ENCODE measurements at regions not wholly inside any gene's neighbourhood (a gene's known extent, or its start where the extent isn't known, plus 50 kb on each side); places are given as distances from the start of the nearest gene placed in this dataset.
A peak's percentile ranks its signal among the peaks of the same experiment; 100 is the strongest.
"Not testable (repeated sequence)": the region's sequence is repeated elsewhere in the genome, so short reads cannot be mapped to it uniquely, and the experiment has no call there.

DNA sequence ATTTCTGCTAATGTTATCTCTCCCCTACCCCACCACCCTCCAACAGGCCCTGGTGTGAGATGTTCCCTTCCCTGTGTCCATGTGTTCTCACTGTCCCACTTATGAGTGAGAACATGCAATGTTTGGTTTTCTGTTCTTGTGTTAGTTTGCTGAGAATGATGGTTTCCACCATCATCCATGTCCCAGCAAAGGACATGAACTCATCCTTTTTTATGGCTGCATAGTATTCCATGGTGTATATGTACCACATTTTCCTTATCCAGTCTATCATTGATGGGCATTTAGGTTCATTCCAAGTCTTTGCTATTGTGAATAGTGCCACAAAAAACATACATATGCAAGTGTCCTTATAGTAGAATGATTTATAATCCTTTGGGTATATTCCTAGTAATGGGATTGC, 104.5 kb downstream of the ZNF33B start:
- not testable (repeated sequence) for DNase-seq

DNA sequence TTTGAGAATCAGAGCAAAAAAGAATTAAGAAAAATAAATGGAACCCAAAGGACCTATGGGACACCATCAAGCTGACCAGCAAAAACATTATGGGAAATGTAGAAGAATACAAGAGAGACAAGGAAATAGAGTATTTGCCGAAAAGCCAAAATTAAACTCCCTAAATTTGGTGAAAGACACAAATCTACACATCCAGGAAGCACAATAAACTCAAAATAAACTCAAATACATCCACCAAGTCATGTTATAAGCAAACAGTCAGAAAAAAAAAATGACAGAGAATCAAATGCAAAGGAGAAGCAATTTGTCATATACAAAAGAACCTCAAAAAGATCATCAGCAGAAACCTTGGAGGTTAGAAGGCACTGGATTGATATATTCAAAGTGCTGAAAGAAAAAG, 105.4 kb downstream of the ZNF33B start:
- no peak for DNase-seq

DNA sequence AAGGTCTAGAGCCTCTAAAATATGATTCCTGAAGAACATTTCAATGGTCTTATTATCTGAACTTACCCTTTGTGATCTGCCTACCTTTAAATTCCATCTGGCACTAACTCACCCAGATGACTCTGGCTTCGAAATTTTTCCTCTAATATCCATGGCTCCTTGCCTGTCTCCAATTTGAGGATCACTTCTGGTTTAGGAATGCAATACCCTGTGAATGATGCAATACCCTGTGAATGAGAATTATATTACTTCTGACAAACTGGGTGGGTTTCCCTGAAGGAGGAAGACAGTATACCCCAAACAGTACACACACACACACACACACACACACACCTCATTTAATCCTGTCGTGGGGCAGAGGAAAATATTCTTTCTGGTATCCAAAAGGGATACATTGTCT, 115.3 kb downstream of the ZNF33B start:
- DNase-seq = no peak

DNA sequence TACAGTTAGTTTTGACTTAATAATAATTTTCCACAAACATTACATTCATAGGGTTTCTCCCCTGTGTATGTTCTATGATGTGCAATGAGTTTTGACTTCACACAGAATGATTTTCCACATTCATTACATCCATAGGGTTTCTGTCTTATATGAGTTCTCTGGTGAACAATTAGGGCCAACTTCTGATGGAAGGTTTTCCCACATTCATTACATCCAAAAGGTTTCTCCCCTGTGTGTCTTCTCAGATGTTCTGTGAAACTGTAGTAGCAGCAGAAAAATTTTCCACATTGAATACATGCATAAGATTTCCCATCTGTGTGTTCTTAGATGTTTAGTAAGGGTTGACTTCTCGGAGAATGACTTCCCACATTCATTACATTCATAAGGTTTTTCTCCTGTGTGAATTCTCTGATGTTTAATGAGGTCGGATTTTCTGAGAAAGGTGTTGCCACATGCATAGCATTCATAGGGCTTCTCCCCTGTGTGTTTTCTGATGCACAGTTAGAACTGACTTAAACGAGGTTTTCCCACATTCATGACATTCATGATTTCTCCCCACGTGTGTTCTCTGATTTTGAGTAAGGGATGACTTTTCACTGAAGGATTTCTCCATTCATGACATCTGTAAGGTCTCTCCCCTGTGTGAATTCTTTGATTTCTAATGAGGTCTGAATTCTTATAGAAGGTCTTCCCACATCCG, 118.5 kb downstream of the ZNF33B start:
- DNase-seq = no peak

DNA sequence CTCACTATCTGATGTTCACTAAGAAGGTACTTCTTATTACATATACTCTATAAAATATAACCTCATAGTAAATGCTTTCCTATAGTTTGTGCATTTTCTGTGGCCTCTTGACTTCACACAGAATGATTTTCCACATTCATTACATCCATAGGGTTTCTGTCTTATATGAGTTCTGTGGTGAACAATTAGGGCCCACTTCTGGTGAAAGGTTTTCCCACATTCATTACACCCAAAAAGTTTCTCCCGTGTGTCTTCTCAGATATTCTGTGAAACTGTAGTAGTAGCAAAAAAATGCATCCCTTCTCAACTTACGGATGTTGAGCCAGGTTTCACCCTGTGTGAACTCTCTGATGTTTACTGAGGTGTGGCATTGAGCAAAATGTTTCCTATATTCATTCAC, 119.3 kb downstream of the ZNF33B start:
- no peak for DNase-seq

DNA sequence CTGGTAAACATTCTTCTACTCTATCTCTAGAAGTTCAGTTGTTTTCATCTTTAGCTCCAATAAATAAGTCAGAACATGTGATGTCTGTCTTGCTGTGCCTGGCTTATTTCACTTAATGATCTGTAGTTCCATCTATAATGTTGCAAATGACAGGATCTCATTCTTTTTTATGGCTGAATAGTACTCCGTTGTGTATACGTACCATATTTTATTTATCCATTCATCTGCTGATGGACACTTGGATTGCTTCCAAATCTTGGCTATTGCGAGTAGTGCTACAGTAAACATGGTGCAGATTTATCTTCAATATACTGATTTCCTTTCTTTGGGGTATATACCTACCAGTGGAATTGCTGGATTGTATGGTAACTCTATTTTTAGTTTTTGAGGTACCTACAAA, 124.4 kb downstream of the ZNF33B start:
- DNase-seq = no peak

DNA sequence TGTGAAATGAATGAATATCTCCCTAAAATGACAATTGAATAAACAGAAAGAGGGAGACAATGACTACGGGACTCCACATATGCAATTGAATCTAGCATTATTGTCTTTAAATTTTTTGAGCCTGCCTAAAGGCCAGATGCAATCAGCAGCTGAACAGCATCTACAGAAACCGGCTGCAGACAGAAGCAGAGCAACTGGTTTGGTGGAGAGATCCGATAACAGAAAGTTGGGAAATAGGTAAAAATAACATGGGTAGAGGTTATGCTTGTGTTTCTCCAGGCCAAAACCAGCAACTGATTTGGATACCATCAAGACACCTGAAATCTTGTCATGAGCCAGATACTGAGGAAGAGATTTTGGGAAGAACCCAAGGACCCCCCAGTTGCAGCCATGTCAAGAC, 146.6 kb downstream of the ZNF33B start:
- no peak for DNase-seq

DNA sequence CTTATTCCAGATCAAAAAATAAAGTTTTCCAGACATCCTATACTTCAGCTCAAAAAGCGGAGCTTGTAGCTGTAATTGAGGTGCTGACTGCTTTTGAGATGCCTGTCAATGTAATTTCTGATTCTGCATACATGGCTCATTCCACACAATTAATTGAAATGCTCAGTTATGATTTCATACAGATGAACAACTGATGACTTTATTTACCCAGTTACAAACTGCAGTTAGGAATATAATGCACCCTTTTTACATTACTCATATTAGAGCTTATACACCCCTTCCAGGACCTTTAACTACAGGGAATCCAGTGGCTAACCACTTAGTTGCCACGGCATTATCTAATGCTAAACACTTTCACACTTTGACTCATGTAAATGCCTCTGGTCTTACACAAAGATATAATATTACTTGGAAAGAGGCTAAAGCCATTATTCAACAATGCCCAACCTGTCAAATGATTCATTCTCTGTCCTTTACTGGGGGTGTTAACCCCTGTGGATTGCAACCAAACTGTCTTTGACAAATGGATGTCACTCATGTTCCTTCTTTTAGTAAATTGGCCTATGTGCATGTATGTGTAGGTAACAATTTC, 147.3 kb downstream of the ZNF33B start:
- no peak for DNase-seq

DNA sequence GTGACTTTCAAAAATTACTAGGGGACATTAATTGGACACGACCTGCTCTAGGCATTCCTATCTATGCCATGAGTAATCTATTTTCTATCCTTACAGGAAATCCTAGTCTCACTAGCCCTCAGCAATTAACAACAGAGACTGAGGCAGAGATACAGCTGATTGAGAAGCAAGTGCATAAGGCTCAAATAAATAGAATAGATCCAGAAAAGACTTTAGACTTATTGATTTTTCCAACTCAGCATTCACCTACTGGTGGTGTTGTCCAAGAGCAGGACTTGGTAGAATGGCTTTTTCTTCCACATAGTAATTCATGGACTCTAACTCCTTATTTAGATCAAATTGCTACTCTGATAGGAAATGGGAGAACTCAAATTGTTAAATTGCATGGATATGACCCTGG, 148.0 kb downstream of the ZNF33B start:
- no peak for DNase-seq

DNA sequence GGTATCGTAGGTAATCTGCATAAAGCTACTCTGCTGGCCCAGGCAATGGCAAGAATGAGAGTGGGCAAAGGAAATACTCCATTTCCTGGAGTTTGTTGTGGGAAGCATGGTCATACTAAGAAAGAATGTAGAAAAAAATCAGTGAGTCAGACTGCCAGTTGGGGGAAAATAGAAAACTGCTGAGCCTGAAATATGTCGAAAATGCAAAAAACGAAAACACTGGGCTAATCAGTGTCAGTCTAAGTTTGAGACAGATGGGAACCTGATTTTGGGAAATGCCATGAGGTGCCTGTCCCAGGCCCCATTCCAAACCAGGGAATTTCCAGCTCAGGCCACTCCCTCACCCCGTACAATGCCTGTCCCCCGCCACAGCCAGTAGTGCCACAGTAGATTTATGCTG, 150.0 kb downstream of the ZNF33B start:
- no peak for DNase-seq

DNA sequence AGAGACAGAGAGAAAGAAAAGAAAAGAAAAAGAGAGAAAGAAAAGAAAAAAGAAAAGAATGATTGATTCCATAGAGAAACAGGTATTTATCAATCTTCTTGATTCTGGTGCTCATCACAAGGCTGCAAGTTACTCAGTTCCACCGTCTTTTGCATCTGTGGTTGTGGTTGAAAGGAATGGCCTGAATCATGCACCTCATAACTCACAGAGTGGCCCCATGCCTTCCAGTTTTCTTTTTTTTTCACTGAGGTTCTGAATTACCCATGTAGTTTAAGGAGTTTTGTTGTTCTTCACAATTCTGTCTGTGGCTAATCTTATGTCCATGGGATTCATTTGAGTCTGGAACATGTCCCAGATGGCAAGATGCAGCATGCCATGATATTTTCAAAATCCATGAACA, 156.0 kb downstream of the ZNF33B start:
- no peak for DNase-seq

DNA sequence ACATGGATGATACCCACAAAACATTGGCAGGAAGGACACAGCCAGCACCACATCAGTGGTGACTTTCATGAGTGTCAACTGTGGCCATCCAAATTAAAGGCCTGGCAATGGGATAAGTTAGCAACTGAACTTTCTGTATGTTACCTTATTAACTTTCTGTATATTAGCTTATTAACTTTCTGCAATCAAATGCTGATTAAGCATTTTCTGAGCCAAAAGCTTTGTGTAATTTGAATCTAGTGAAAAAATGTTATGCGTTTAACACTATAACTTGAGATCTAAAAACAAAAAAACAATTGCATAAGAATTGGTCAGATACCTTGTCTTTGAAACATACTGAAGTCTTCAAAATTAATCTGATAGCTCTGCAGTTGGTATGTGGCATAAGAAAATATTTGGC, 159.3 kb downstream of the ZNF33B start:
- no peak for DNase-seq

DNA sequence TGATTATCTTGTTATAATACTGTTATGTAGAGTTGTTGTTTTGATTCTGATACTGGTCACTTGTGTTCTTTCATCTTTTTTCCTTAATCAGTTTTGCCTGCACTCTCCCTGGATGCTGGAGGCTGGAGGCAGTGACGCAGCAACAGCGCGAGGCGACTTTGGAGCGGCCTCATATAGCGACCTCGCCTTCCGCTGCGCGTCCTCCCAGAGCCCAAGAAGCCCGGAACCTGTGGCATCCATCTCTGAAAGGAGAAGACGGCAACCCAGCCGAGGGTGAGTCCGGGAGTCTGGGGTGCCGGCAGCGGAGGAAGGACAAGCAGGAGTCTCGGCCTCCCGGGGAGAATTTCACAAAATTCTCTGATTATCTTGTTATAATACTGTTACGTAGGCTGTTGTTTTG, 161.2 kb downstream of the ZNF33B start:
- DNase-seq = no peak

DNA sequence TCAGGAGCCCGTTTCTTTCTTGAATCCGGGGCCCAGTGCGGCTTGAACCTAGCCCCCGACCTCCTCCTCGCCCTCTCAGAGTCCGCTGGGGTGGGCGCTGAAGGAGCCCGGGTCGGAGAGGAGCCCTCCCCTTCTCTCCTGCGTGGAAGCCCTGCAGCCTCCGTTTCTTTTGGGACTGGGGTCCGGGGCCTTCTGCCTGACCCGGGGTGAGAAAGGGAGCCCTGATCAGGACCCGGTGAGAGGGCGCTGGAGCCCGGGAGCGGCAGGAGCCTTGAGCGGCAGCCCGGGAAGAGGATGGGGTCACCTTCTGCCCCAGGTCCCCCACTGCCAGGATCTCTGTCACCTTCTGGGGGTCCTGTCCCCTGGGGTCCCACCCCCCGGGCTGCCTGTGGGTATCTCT, 162.3 kb downstream of the ZNF33B start:
- peak in 2 of 56 donors; percentile 12 to 22 for DNase-seq

DNA sequence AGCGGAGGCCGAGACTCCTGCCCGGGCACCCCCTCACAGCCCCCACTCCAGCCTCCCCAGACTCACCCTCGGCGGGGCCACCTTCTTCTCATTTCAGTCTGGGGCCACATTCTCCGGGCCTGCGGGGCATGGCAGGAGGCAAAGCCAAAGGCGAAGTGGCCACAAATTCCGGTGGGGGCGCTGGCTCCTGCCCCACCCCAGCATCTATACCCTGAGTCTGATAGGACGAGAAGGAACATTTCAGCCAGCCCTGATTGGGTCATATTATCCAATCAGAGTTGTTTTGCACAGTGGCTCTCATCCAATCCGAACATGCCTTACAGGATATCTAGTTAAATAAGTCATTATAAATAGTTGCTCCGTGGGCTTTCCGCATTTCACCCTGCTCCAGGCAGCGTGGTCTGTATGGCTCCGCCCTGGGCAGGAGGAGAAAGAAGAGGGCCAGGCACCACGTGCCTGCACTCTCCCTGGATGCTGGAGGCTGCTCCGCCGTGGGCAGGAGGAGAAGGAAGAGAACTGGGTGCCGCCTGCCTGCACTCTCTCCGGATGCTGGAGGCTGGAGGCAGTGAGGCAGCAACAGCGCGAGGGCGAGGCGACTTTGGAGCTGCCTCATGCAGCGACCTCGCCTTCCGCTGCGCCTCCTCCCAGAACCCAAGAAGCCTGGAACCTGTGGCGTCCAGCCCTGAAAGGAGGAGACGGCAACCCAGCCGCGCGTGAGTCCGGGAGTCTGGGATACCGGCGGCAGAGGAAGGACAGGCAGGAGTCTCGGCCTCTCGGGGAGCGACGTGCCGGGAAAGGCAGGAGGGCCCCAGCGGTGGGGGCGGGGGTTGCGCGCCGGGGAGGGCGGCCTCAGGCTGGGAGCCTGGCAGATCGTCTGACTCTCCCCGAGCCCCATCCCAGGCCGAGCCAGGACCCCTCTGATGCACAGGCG, 162.9 kb downstream of the ZNF33B start:
- DNase-seq = peak in 12 of 56 donors; percentile 3 to 56 (median 28)

DNA sequence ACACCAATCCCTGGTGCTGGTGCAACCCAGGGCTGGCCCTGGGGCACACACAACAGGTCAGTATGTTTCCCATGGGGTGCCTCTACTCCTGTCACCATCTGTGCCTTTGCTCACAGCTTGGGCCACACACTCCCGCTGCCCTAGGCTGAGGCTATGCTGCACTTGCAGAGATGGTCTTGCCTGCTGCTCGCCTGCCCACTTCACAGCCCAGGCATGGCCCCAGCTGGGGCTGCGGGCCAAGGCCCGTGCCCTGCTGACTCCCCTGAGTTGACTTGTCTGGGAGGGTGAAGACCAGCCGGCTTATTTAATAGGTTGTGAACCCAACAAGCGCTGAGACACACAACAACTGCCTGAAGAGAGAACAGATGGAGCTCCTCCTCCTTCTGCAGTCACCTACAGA, 184.1 kb downstream of the ZNF33B start:
- DNase-seq = no peak

DNA sequence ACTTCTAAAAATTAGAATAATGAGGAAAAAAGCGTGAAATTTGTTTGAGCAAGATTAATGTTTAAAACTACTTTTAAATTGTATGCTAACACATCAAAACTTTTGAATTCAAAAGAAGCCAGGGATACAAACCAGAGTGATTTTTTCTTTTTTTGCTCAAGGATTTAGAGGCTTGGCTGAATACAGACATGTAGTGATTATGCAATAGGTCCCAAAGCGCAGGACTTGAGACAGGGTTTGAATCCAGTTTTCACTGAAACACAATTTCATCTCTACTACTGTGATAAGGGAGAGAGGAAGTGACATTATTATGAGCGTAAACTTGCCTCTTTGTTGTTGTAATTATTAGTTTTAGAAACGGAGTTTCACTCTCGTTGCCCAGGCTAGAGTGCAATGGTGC, 207.3 kb downstream of the ZNF33B start:
- DNase-seq = no peak

DNA sequence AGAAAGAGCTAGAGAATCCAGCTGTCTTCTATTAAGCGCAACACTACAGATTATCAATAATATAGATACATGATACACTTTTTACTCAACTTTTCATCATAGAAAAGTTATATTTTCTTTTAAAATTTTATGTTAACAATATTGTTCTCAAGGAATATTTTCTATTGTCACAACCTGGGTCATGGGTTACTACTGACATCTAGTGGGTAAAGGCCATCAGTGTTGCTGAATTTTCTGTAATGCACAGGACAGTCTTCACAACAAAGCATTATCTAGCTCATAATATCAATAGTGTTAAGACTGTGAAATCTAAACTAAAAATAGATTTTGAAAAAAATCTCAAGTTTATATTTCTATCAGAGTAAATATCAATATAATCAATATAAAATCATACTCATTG, 209.8 kb downstream of the ZNF33B start:
- no peak for DNase-seq

DNA sequence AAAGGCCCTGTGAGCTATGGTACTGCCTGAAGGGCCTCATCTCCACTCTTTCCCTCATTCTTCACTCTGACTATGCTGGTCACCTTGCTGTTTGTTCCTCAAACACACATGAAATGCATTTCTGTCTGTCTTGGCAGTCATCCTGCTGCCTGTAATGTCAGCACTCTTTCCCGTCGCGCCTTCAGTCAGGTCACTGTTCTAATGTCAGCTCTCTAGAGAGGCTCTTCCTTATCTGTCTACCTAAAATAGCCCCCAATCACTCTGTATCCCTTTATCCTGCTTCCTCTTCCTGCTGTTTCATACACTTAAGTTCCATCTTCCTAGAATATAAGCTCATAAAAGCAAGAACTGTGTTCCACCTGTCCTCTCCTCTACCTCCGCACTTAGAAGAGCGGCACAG, 215.5 kb downstream of the ZNF33B start:
- no peak for DNase-seq

DNA sequence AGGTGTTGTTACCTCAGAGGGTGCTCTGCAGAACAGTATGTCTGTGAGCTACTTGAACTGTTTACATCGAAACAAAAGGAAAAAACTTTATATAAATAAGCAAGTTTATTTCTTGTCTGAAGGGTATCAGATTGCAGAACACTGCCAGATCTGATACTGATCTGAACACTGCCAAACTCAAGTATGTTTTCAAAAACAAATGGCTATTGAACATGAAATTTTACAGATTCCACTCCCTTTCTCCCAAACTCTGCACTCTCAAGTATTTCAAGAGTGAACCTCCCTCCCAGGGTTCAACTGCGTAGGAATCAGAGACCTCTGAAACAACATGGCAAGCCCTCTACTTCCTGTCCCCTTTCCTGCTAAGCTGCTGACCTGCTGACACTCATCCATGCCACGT, 216.6 kb downstream of the ZNF33B start:
- DNase-seq = no peak

DNA sequence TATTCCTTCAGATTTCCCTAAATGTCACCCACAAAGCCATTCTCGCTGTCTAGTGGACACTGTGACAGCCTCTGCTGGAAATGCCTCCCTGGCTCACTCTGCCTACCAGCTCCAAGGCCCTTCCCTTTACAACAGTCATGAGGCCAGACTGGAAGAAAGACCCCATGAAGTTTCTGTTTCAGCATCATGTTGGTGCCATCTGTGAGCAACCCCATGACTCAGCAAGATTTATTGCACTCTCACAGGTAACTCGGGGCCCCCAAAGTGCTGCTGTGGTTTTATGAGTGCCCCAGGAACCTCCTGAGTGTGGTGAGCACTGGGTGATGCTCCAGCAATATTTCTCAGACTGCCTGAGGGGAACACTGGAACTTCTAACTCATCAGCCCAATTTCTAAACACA, 218.6 kb downstream of the ZNF33B start:
- no peak for DNase-seq

DNA sequence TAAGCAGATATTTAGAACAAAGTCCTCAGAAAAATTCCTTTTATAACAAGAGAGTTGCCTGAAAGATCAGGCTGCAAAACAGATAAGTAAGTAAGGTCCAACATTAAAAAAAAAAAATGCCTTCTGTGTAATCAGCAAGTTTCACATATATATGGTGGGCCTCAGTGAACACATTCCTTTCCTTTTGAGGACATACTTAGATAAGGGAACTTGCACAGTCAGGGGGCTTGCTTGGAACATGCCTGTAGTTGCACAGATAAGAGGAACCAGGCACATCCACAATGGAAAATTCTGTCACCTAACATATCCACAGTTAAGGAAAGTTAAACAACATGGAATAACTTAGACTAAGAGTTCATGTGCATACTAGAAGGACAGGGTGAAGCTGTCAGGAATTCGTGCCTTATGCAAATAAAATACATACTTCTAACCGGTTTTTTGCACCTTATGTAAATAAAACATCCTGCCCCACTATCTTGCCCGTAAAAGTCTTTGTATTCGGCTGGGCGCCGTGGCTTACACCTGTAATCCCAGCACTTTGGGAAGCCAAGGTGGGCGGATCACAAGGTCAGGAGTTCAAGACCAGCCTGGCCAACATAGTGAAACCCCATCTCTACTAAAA, 257.3 kb downstream of the ZNF33B start:
- DNase-seq = no peak

Measured in amygdala (tissue), 56 donors.